Putamen (tissue), 1 donor: ENCODE measurements at regions not wholly inside any gene's neighbourhood (a gene's known extent, or its start where the extent isn't known, plus 50 kb on each side); places are given as distances from the start of the nearest gene placed in this dataset.

ENCODE experiments used
- DNase-seq: peaks from one replicate; pipeline ENCODE4 v3.0.0-alpha.2; 2016; ENCODE audit warnings: low spot score

GRCh38 chr7:106606120-106606519, 54.8 kb downstream of the CCDC71L start:
- DNase-seq = no peak

- DNase-seq = no peak
Measured at GRCh38 chr7:106604971-106605370, 56.0 kb downstream of the CCDC71L start.

GRCh38 chr7:106604303-106604924, 56.5 kb downstream of the CCDC71L start:
- DNase-seq = no peak

GRCh38 chr7:106603346-106603745, 57.6 kb downstream of the CCDC71L start:
- no peak for DNase-seq

GRCh38 chr7:106602062-106602461, 58.9 kb downstream of the CCDC71L start:
- no peak for DNase-seq

GRCh38 chr7:106600569-106601373, 60.2 kb downstream of the CCDC71L start:
- DNase-seq = no peak

GRCh38 chr7:106599343-106599698, 61.6 kb downstream of the CCDC71L start:
- no peak for DNase-seq

- DNase-seq = peak; percentile 28
Measured at GRCh38 chr7:106598663-106599342, 62.2 kb downstream of the CCDC71L start.

- no peak for DNase-seq
Measured at GRCh38 chr7:106597751-106598546, 63.0 kb downstream of the CCDC71L start.

GRCh38 chr7:106597014-106597413, 63.9 kb downstream of the CCDC71L start:
- DNase-seq = no peak

GRCh38 chr7:106595922-106596321, 65.0 kb downstream of the CCDC71L start:
- DNase-seq = no peak

- no peak for DNase-seq
Measured at GRCh38 chr7:106593028-106593417, 67.9 kb downstream of the CCDC71L start.

GRCh38 chr7:106592282-106593027, 68.5 kb downstream of the CCDC71L start:
- no peak for DNase-seq

- DNase-seq = no peak
Measured at GRCh38 chr7:106591146-106591545, 69.8 kb downstream of the CCDC71L start.

GRCh38 chr7:106590209-106590816, 70.6 kb downstream of the CCDC71L start:
- DNase-seq = no peak

- DNase-seq = no peak
Measured at GRCh38 chr7:106589198-106589879, 71.6 kb downstream of the CCDC71L start.

- DNase-seq = no peak
Measured at GRCh38 chr7:106588422-106589197, 72.3 kb downstream of the CCDC71L start.

- DNase-seq = no peak
Measured at GRCh38 chr7:106584914-106585759, 75.8 kb downstream of the CCDC71L start.
